Fibroblast of skin of left biceps (primary cell): ENCODE measurements at regions not wholly inside any gene's neighbourhood (a gene's known extent, or its start where the extent isn't known, plus 50 kb on each side); places are given as distances from the start of the nearest gene placed in this dataset.

Experiments used
- DNase-seq, 2 experiments: peaks; one replicate each; pipeline ENCODE4 v3.0.0-alpha.2; 2013; ENCODE audit warnings: low read depth in 2 of 2

DNA sequence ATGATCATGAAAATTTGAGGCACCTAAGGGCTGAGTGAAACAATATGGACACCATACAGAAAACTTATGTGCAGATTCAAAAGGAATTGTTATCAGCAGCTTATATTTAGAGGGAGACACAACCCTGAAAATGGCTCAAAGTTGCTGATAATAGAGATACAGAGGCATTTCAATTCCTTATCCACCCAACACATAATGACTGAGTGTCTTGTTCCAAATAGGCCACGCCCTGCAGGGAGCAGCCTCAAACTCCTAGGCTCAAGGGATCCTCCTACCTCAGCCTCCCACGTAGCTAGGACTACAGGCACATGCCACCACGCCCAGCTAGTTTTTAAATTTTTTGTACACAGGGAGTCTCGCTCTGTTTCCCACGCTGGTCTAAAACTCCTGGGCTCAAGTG is 79.0 kb downstream of the LBH start:
- no peak for DNase-seq

DNA sequence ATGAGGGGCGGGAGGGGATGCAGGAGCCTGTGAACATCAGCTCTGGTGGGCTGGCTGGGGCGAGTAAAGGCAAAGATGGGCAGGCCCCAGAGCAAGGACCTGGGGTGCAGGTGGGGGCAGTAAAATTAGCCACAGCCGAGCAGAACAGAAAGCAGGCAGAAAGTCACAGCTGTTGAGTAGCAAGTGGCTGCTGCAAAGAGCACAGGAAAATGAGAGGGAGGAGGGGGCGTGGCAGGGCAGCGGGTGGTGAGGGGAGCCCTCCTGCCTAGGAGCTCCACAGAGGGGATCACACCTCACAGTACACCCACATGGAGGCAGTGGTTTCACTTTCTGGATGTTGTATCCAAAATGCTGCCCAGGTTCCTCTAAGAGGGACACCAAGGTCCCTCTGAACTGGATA is 79.6 kb downstream of the LBH start:
- DNase-seq: no peak

DNA sequence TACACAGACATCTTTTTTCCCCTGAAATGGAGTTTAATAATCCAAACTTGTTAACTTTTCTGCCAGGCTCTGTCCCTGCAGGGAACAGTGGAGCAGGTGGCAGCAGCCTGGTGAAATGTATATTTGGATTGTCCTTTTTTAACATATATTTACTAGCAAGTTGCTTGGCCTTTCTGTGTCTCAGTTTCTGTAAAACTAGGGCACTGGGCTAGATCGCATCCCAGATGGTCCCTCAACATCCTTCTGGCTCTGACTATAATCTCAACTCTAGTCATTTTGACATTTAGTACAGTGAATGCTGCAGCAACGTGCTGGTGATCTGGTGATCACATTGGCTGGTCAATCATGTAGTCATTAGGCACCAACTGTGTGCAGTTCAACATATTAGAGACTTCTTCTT is 80.4 kb downstream of the LBH start:
- no peak for DNase-seq

DNA sequence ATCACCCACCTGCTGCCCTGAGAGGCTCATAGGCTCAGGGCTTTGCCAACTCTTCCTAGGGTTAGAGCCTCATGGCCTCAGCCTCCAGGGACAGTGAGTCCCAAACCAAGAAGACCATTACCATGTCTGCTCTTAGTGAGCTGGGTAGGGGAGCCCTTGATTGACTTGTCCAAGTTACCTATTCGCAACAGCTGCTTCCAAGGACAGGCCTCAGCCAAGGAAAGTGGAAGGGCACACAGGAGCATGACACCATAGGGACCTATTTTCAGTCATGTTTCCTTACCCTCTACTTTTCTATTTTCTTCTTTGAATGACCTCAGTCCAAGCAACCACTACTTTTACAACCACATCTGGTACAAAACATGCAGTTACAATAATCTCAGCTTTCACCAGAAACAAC is 81.6 kb downstream of the LBH start:
- no peak for DNase-seq

DNA sequence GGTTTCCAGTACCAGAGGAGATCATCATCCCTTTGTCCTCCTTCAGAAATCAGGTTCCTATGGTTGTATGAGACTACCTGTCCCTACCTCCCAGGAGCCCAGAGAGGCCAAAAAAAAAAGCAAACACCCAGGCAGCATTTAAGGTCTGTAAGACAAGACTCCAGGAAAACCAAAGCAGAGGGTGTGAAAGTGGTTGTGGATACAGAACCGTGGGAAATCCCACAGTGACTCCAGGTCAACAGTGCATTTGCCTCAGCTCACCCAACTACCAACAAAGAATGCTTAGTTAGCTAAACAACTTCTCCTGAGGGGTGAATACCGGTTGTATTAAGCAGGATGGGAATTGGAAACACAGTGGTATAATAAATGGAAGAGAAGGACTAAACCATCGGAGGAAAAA is 83.6 kb downstream of the LBH start:
- DNase-seq: no peak

DNA sequence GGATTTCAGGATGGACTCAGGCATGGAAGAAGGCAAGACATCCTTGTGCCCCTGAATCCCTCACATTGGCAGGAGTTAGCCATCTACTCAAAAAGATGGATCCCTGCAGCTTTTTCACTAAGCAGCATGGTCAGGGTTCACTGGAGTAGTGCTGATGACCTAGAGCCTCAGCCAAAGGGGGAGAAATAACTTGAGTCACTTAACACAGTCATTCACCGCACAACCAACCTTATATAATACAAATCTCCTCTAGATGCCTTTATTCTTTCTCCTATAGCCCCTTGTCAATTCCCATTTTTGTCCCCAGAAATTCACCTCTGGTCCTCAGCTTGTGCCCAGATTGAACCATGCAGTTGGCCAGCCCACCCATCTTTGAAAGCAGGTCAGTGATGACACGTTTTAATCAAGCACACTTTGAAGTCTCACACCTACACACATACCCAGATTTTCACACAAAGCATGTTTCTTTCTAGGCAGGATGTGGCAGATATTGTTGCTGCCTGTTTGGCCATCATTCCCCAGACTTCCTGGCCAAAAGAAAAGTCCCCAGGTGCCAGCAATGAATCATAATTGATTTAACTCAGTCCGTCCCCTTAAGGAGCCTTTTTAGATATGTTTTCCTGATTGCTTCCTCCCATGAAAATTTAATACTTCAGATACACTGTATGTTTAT is 84.2 kb downstream of the LBH start:
- DNase-seq: no peak

DNA sequence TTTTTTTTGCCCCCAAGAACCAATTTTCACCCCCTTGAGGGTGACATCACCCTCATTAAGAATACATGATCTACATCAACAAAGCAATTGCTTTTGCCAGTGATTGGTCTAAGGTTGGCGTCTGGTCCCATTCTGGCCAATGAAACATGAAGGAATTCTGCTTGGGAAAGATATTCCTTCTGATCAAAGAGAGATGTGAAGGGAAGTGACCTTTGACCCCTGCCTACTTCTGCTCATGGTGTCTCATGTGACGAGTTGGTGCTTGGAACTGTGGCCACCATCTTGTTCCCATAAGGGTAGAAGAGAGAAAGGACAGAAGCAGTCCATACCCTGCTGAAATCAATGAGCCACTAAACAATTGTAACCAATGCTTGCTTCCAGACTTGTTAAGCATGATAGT is 85.1 kb downstream of the LBH start:
- no peak for DNase-seq

DNA sequence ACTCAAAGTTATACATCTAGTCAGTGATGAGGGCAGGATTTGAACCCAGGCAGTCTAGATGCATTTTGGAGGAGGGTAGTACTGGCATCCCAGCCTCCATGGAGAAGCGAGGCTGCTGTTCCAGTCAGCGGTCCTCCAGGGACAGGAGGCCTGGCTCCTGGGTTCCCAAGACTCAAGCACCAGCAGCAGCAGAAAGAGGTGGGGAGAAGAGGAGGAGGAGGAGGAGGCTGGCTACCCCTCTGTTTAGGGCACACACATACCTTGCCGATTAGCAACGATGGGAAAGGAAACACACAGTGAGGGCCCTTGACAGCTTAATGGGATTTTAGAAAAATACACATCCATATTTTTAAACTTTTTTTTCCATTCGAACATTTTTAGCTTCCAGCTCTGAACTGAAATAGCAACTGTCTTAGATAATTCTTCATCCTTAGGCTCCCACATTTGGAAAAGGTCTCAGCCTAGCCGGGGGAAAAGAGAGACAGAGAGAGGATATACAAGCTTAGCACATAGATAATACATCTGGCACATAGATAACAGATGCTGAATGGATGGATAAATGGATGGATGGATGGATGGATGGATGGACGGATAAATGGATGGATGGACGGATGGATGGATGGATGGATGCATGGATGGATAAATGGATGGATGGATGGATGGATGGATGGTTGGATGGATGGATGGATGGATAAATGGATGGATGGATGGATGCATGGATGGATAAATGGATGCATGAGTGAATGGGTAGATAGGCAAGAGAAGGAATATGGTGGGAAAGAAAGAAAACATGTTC is 87.9 kb downstream of the LBH start:
- DNase-seq: no peak

DNA sequence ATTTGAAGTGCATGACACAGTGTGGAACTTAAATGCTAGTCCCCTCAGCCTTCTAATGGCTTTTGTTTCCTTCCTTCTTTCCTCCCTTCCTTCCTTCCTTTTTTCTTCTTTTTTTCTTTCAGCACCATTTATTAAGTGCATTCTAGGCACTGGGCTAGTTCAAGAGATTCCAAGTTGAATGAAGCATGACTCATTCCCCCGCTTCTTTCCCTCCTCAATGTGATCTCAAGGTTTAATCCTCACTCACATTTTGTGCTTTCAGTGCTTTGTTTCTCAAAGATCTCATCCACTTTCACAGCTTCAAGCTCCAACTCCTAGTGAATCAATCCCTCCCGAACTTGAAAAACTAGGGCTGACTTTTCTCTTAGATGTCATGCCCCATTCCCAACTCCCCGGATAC is 90.1 kb downstream of the LBH start:
- no peak for DNase-seq

DNA sequence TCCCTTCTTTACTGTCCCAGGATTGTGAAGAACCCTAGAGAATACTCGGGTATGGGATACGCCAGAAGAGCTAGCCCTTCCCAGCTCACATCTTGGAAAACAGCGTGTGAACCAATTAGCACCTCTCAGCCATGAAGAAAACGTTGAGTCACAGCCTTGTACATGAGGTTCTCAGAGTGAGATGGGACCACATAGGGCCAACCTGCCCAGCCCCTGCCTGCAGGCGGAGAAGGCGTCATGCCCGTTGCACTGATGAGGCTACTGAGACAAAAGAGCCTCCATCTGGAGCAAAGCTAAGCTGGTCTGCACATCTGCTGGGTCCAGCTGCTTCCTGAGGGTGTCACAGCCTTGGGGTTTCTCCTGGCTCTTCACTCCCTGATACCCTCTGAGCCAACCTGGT is 92.2 kb downstream of the LBH start:
- no peak for DNase-seq

DNA sequence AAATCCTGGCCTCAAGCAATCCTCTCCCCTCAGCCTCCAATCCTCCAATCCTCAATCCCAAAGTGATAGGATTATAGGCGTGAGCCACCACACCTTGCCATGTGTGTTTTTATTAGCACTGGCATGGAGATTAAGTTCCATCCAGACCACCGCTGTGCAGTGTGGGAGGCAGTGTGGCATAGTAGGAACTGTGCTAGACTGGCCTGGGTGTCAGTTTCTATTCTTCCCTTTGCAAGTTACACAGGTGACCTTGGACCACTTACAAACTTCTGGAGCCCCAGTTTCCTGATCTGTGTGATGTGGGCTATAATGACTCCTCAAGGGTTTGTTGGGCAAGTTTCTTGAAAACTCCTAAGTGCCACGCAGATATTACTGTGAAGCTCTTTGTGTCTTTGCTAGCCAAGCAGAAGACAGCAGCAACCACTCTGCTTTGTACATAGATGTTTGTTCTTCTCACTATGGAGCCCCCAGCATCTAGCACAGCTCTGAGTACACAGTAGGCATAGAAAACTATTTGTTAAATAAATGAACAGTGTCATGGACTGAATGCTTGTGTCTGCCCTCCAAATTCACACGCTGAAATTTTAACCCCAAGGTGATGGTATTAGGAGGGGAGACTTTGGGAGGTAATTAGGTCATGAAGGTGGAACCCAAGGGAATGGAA is 93.0 kb downstream of the LBH start:
- no peak for DNase-seq

DNA sequence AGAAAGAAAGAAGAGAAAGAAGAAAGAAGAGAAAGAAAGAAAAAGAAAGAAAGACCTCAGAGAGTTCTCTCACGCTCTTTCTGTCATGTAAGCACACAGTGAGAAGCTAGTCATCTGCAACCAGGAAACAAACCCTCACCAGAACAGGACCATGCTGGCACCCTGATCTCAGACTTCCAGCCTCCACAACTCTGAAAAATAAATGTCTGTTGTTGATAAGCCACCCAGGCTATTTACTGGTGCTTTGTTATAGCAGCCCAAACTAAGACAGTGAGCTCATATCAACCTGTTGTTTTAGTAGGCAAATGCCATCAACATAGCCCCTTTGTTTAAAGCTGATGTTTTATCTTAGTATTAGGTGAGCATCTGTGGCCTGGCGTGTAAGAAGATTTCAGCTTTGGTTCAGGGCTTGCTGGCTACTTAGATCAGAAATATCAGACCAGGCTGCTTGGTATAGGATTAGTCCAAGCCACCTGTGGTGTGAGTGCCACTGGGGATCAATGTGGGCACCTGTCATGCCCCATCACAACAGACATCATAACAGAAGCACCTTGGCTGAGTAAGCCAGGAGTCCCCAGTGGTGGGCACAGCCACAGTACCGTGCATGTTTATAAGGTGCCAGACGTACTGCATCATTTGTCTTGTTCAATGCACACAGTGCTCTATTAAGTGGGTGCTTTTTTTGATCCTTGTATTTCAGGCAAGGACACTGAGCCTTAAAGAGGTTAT is 94.4 kb downstream of the LBH start:
- no peak for DNase-seq

DNA sequence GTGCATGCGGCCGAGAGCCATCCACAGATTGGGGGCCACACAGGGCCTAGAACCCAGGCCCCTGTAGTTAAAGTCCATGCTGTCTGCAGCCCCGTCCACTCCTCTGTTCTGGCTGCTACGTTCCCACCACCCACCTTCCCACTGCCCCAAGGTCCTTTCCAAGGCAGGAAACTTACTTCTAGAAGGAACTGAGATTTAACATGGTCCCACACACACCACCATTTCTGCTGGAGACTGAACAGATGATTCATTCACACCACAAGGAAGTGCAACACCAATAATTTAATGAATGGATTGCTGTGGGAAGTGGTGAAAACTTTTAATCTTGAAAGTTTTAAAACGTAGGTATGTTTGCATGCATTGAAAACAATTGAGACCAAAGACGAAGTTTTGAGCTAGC is 95.2 kb downstream of the LBH start:
- DNase-seq: no peak

DNA sequence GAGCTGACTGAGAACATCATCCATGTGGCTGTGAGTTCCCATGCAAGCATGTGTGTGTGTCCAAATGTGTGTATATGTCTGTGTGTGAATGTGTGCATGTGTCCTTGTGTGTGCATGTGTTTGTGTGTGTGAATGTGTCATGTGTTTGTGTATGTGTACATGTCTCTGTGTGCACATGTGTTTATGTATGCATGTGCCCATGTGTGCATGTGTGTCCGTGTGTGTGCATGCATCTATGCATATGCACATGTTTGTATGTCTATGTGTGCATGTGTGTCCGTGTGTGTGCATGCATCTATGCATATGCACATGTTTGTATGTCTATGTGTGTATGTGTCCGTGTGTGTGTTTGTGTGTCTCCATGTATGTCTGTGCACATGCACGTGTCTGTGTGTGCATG is 99.7 kb downstream of the LBH start:
- DNase-seq: no peak

DNA sequence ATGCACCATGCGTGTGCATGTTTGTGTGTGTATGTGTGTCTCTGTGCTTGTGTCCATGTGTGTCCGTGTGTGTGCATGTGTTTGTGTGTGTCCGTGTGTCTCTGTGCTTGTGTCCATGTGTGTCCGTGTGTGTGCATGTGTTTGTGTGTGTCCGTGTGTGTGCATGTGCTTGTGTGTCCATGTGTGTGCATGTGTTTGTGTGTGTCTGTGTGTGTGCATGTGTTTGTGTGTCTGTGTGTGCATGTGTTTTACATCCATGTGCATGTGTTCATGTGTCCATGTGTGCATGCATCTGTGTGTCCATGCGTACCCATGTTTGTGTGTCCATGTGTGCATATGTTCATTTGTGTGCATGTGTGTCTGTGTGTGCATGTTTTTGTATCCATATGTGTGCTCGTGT is 100.5 kb downstream of the LBH start:
- DNase-seq: no peak

DNA sequence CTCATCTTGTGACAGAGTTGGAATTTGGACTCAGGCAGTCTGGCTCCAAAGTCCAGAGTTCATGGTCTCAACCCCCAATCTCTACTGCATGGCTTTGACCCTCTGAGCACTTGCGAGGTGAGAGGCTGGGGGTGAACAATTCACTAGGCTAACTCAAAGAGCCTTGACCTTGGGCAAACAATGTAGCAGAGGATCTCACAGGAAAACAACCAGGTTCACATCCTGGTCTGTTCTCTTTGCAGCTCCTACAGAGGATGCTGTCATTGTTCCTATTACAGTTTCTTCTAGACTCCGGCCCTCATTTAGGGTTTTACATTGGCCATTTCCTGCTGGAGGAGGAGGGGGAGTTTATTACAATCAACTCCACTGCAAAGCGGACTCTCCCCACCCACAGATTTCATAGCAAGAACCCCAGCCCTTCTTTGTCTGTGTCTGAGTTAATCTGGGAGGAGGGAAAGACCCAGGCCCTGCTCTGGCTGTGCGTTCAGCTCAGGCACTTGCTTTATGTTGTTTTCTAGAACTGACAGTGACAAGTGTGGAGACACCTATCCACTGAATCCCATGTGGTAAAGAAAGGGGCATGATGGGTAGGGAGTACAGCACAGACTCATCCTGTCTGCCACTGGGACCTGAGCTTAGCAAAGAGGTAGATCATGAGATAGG is 101.6 kb downstream of the LBH start:
- no peak for DNase-seq

DNA sequence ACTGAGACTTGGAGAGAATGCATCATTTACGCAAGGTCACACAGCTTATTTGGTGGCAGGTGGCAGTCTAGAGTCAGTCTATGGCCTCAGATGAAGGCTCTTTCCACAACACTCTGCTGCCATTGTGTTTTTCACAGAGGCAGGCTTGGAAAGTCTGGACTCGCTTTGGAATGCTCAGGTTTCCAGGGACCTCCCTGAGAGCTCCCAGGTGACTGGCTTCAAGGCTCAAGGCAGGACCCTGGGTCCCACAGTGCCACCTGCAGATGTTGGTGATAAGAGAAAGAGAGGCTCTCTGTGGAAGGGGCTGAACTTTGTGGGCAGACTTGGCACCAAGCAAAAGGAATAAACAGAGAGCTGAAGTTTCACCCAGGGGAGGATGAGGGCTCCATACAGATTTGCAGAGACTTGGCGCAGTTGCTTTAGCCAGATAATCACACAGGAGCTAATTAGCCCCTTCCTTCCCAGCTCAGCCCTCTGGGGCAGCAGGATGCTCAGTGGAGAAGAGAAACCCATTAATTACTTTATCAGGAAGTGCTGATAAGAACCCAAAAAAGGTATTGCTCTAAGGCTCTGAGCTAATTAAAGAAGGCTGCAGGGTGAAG is 103.5 kb downstream of the LBH start:
- no peak for DNase-seq

DNA sequence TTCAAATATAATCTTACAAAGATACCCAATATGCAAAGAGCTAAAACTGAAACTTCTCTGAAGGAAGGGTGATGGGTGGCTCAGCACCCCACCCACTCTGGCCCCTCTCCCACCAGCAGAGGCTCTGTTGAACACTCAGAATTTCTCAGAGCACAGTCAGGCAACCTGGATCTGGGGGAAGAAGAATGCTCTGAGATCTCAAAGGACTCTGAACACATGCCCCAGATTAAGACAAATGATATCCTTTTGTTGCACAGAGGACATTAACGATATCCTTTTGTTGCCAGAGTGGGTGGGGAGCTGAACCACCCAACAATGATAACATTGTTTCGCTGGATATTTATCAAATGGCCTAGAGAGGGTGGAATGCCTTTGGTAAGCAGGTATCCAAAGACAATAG is 104.8 kb downstream of the LBH start:
- no peak for DNase-seq

DNA sequence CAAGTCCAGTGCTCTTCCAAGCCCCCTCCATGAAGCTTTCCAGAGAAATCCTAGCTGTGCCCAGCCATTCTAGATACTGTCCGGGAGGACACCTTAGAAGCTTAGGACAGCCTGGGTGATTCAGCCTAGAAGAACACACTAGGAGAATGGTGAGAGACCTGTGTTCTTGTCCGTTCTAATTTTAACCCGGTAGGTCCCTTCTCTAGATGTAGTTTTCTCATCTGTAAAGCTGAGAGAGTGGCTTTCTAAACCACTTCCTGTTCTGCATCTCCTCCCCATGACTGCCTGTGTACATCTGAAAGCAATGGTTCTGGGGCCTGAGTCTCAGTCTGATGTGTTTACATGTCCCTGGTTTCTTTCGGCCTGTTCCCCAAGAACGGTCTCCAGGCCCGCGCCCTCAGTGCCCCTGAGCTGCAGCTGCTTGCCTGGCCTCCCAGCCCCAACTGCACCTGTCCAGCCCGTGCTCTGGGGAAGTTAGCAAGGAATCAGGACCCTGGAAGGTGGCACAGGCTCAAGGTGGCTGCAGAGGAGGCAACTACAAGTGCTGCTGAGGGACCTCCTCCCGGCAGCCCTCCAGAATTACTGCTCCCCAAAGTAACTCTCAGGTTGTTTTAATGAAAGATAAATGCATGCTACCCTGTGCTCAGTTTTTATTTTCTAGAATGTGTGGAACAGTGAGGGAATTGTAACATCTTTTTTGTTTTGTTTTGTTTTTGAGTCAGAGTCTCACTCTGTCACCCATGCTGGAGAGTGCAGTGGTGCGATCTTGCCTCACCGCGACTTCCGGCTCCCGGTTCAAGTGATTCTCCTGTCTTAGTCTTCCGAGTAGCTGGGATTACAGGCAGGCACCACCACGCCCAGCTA is 105.9 kb downstream of the LBH start:
- DNase-seq: no peak

DNA sequence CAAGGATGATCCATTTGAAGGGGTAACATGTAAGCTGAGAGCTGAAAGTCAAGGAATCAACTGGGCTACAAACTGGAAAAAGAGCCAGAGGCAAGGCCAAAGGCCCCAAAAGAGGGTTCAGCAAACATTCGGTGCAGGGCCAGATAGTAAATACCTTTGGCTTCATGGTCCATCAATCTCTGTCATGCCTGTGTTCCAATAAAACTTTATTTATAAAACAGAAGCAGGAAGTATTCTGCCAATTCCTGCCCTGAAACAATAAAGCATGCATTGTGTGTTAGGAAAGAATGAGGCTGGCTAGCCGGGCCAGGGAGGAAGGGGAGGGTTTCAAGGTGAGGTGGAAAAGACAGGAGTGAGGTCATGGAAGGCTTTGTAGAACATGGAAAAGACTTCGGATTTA is 107.1 kb downstream of the LBH start:
- DNase-seq: no peak

DNA sequence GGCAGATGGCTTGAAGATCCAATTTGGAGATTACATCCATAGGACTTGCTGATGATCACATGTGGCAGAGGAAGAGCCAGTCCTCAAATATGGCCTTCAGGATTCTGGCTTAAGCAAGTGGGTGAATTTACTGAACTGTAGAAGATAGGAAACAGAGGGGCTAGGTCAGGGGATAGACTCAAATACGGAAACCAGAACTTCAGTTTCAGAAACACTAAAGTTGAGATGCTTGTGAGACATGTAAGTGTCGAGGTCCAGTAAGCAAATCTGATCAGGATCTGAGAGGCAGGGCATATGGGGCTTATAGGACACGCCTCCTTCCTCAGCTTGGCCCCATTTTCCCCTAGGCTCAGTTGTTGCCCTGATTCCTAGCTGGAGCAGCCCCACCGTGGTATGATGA is 107.7 kb downstream of the LBH start:
- DNase-seq: no peak
